Hematopoietic multipotent progenitor cell treated with erythropoietin and hydrocortisone succinate and interleukin-3 and kit ligand, for 4 days (in vitro differentiated cells): ENCODE measurements at regions not wholly inside any gene's neighbourhood (a gene's known extent, or its start where the extent isn't known, plus 50 kb on each side); places are given as distances from the start of the nearest gene placed in this dataset.

Experiments used
- DNase-seq: peaks from one replicate; pipeline ENCODE4 v3.0.0-alpha.2; 2015

- DNase-seq: no peak
Measured at GRCh38 chr4:152234571-152234970, 301.3 kb downstream of the FBXW7 start.

DNA sequence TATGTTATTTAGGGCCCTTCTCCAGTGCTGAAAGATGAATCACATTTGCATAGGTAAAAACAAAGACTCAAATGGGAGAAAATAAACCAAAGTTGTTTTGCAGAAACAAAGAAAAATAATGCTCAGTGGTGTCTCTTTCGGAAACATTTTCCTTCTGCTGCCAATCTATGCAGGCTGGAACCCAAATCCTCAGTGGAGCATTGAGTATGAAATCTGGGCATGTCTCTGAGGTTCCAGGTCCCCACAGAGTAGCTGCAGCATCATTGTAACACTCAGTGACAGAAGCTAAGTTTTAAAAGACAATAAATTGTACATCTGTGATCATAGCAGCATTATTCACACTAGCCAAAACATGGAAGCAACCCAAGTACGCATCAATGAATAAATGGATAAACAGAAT is 303.6 kb downstream of the FBXW7 start:
- no peak for DNase-seq

- no peak for DNase-seq
Measured at GRCh38 chr4:152229782-152230289, 306.1 kb downstream of the FBXW7 start.

- no peak for DNase-seq
Measured at GRCh38 chr4:152225680-152226079, 310.2 kb downstream of the FBXW7 start.

GRCh38 chr4:152224721-152225420 is 311.0 kb downstream of the FBXW7 start:
- no peak for DNase-seq

- no peak for DNase-seq
Measured at GRCh38 chr4:152224223-152224622, 311.7 kb downstream of the FBXW7 start.

DNA sequence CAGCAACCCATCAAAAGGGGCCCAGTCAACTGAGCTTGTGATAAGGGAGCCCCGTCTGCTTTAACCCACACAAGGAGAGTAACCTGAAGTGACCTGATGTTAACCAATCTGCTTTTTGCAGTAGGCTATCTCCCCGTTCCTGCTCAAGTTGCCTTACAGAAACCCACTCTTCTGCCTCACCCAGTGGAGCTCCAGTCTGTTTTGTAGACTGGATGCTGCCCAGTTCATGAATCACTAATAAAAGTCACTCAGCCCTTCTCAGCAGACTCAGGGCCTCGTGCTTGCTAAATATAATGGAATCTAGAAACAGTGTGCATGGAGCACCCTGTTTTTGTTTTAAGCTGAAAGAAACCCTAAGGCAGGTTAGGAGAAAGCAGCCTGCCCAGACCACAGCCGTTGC is 312.3 kb downstream of the FBXW7 start:
- no peak for DNase-seq

DNA sequence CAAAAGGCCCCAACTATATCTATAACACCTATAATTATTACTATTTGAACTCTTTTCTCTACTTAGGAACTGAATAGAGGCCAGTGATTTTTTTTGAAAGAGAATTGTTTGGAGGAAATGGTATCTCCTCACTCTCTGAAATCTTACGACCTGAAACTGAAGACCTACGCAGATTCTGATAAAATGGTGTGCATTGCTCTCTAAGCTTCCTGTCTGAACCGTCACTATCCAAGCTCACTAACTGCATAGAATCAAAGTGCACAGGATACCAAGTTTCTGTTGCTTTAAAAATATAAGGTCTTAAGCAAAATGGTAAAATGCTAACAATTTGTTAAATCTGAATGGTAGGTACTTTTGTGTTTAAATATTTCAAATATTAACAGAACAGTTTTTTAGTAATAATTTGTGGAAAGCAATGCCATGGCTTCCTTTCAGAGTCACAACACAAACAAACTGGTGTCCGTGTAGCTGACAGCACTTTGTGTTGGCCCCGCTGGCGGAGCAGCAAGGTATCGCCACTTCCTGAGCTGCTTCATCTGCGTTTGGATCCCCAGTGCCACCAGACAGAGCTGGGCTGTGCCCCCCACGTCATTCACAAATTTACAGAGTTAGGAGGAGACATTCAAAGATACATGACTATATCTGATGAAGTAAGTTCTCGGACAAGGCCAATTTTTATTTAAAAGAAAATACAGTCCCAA is 313.9 kb downstream of the FBXW7 start:
- no peak for DNase-seq

GRCh38 chr4:152220201-152220666 is 315.7 kb downstream of the FBXW7 start:
- DNase-seq: no peak

- DNase-seq: no peak
Measured at GRCh38 chr4:152218576-152218975, 317.3 kb downstream of the FBXW7 start.

- no peak for DNase-seq
Measured at GRCh38 chr4:152217896-152218295, 318.0 kb downstream of the FBXW7 start.

DNA sequence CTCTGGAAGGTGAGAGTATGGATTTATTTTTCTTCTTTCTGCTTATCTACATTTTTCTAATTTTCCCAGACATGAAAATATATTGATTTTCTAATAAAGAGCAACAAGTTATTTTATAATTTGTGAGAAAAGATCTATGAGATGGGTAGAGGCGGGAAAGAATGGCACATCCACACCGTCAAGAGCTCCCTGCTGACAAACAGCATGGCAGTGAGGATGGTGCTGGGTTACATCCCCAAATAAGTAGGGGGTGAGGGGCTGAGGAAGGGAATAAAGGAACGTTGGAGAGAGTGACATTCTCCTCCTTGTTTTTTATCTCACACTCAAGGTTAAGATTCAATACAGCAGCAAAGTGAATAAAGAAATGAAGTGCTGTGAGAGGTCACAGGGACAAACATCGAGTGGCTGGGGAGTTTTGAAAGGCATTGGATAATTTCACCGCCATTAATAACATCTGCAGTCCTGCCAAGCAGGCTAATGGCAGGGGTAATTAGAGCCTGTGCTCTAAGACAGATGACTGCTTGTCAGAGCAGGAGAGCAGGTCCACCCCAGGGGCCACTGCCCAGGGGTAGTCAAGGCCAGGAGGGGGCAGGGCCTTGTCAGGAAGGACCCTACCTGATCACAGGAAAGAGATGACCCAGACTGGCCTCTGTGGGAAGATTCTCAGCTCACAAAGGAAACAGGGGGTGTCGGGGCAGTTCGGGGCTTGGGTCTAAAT is 323.8 kb downstream of the FBXW7 start:
- no peak for DNase-seq

- no peak for DNase-seq
Measured at GRCh38 chr4:152209772-152210493, 326.0 kb downstream of the FBXW7 start.

DNA sequence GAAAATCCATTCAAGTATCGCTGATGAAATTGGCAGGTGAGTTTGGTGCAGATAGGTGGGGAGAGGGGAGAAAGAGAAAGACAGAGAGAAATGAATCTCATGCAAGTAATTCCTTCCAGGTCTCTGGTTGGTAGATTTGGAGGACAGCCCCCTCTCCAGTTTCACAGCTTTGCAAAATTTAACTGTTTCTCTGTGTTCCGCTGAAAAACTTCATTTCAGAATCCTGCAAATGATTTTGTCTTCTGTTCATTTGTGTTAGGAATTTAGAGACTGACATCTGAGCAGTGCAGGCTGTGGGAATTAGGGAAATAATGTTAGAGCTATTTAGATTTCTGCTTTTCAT is 328.5 kb downstream of the FBXW7 start:
- no peak for DNase-seq

DNA sequence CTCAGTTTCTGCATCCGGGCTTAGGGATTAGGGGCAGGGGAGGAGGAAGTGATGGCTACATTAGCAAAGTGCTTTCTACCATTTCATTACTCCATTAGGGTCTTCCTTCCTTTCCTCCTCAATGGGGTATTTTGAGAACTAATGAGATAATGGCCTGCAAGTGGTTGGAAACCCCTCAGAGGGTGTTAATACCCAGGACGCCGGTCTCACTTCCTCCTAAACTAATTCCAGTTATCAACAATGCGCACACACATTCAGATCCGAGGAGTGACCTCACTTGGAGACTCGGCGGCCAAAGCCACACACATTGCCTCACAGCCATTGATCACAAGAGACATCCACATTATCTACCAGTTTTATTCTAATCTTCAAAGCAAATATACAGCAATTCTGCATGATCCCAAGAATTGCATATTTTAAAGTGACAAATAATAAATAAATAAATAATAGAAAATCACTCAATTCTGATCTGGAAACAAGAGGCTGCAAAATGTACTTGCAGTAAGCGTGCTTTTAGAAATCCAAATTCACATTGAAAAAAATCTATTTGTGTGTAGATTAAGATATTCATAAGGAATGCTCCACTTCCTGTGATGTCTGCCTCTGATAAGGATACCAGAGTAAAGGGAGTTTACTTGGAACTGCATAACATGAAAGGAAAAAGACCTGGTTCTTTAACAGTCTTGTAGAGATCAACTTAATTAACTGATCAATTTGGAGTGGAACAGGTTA is 329.1 kb downstream of the FBXW7 start:
- peak; percentile 3 for DNase-seq

- DNase-seq: no peak
Measured at GRCh38 chr4:152206185-152206584, 329.7 kb downstream of the FBXW7 start.

GRCh38 chr4:152202415-152202814 is 333.5 kb downstream of the FBXW7 start:
- DNase-seq: no peak

DNA sequence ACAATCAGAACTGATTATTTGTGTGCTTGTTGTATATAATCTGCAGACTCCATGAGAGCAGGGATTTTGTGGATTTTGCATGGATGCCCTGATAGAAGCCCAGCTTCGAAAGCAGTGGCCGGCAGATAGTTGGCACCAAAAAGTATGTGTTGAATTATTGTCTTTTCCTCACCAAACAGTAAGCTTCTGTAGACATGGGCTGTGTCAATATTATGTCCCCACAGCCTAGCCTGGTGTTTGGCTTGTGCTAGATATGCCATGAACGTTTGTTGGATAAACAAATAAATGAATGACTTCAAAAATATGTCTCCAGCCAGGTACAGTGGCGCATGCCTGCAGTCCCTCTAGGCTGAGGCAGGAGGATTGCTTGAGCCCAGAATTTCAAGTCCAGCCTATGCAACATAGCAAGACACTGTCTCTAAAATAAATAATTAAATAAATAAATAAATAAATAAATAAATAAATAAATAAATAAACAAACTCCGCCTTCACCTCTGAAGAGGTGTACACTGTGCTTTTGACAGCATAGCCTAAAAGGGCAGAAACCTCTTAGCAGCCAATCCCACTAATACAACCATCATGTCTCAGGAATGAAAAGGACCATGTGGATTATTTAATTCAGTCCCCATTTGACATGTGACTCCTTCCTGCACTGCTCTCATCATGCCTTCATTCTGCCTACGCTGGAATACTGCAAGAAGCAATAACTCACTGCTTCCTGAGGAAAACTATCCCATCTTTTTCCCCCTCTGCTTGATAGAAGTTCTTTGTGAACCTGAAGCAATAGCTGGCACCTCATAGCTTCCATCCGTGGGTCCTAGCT is 335.2 kb downstream of the FBXW7 start:
- DNase-seq: no peak

GRCh38 chr4:152197211-152197610 is 338.7 kb downstream of the FBXW7 start:
- no peak for DNase-seq

- no peak for DNase-seq
Measured at GRCh38 chr4:152195888-152196287, 340.0 kb downstream of the FBXW7 start.

- DNase-seq: no peak
Measured at GRCh38 chr4:152193059-152193458, 342.8 kb downstream of the FBXW7 start.
